Kasumi-1 (cell line): ENCODE measurements at regions not wholly inside any gene's neighbourhood (a gene's known extent, or its start where the extent isn't known, plus 50 kb on each side); places are given as distances from the start of the nearest gene placed in this dataset.
"Not testable (repeated sequence)": the region's sequence is repeated elsewhere in the genome, so short reads cannot be mapped to it uniquely, and the experiment has no call there.

Source experiments
- DNase-seq, 2 experiments: peaks; one replicate each; lab custom pipeline; 2025; lab: John Stamatoyannopoulos, UW

DNA sequence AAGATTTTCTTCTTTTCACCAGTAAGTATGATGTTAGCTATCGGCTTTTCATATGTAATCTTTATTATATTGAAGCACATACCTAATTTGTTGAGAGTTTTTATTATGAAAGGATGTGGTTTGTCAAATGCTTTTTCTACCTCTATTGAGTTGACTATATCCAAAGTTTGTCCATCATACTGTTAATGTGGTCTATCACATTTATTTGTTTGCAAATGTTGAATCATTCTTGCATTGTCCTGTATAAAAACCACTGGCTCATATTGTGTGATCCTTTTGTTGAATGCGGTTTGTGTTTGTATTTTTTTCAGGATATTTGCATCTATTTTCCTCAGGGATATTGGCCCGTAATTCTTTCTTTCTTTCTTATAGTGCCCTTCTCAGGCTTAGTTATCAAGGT is 675.5 kb downstream of the NUP35 start:
- no peak for DNase-seq

DNA sequence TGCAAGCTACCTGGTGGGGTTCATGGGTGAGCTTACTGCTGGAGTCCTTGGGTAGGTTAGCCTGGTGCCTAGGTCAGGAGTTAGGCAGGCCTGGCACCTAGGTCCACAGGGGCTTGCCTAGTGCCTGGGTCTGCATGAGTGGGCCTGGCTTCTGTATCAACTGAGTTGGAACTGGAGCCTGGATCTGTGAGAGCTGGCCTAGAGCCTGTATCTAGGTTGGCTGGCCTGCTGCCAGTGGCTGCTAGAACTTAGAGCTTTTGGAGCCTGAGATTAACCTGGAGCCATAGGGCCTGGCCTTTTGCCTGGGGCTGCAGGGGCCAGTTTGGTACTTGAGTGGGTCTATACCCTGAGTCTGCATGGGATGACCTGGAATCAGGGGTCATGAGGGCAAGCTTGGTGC is 679.4 kb downstream of the NUP35 start:
- no peak for DNase-seq

- DNase-seq = no peak
These were observed 683.6 kb downstream of the NUP35 start for GRCh38 chr2:183807870-183808269.

DNA sequence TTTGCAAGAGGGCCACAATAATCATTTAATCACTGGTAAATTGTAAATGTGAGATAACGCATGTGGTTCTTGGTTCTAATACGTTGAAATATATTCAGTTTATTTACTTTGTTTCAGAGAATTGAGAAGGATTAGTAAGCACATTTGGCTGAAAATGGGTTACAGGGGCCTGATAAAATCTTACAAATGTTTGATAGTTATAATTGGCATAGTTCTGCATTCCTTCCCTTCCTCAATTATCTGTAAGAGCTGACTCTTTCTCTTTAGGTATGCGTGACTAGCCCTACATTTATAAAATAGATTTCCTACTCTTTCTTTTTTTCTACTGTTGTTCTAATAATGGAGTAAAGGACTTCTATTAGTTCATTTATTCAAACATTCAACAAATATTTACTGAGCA is 685.2 kb downstream of the NUP35 start:
- no peak for DNase-seq

GRCh38 chr2:183811281-183811680 is 687.0 kb downstream of the NUP35 start:
- no peak for DNase-seq

- DNase-seq = no peak
These were observed 687.8 kb downstream of the NUP35 start for GRCh38 chr2:183812091-183812490.

- DNase-seq = no peak
These were observed 701.5 kb downstream of the NUP35 start for GRCh38 chr2:183825710-183826109.

- no peak for DNase-seq
These were observed 705.7 kb downstream of the NUP35 start for GRCh38 chr2:183829931-183830330.

DNA sequence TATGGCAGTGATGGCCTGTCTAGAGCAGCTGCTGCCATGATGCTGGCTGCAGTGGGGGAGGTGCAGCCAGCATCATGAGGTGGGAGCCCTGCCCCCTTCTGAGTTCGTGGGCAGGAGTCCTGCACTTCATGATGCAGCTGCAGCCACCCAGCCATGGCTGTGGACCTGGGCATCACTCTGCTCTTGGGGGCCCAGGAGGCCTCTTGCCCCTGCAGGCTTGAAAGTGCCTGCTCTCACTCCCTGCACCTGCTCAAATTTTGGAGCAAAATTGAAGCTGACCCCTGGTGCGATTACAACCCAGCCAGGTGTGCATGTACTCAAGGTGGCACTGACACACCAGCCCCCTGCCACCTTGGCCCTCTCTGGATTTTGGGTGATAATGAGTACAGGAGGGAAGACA is 712.9 kb downstream of the NUP35 start:
- DNase-seq = no peak

DNA sequence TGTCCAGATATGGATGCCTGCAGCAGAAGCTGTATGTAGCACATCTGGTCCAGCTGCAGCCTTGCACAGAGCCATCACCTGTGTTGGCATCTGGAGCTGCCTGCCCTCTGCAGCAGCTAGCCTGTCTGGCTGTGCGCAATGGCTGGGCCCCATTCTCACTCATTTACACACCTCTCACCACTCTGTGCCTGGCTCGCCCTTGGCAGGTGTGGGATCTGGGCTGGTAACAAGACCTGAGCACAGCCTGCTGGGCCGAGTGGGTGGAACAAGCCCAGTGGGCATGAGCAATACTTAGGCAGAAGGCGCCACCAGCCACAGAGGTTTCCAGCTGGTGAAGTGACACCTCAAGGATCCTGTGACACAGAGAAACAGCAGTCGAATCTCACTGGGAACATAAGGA is 714.1 kb downstream of the NUP35 start:
- DNase-seq = no peak

GRCh38 chr2:183840061-183840584 is 715.9 kb downstream of the NUP35 start:
- DNase-seq = no peak

GRCh38 chr2:183849826-183850225 is 725.6 kb downstream of the NUP35 start:
- DNase-seq = not testable (repeated sequence)

DNA sequence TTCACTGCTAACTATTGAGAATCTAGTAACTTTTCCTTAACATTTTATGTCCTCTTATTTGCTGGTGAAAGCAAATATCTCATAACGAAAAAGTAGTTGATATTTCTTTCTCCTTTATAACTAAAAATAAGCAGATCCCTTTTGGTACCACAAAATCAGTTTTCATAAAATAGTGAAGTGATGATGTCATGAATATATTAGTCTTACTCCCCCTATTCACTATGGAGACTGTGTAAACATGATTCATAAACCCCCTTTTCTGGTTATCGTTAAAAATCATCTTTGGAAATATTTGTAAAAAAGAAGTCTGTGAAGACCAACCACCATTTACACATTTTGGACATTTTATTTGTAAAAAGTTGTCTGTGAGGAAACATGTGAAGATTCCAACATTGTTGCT is 734.9 kb downstream of the NUP35 start:
- DNase-seq = no peak

GRCh38 chr2:183866666-183867065 is 731.7 kb upstream of the ZNF804A start:
- DNase-seq = no peak

DNA sequence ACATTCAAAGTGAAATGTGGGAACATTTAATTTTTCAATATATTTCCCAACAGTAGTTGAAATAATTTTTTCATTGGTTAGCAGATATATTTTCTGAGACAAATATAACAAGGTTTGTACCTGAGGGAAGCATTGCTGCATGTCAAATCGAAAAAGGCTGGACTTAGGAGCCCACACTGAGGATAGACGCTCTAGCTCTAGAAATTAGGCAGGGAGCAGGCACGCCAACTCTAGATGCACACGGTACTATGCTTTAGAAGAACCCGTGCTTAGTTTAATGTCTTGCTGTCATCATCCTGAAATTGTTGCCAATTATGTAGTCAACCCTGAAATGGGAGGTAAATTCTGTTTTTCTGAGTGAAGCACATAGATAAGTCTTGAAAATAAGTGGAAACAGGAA is 731.1 kb upstream of the ZNF804A start:
- DNase-seq = no peak

DNA sequence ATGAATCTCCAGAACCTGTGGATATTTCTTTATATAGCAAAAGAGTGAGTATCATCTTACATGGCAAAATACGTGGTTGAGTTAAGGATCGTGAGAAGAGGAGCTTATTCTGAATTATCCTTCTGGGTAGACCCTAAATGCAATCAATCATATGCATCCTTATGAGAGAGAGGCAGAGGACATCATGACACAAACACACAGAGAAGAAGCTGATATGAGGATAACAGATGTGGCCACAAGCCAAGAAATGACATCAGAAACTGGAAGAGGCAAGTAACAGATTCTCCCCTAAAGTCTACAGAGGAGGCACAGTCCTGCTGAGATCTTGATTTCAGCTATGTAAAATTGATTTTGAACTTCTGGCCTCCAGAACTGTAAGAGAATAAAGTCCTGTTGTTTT is 730.2 kb upstream of the ZNF804A start:
- DNase-seq = no peak

GRCh38 chr2:183868707-183869106 is 729.6 kb upstream of the ZNF804A start:
- DNase-seq = no peak

GRCh38 chr2:183872131-183872530 is 726.2 kb upstream of the ZNF804A start:
- no peak for DNase-seq

DNA sequence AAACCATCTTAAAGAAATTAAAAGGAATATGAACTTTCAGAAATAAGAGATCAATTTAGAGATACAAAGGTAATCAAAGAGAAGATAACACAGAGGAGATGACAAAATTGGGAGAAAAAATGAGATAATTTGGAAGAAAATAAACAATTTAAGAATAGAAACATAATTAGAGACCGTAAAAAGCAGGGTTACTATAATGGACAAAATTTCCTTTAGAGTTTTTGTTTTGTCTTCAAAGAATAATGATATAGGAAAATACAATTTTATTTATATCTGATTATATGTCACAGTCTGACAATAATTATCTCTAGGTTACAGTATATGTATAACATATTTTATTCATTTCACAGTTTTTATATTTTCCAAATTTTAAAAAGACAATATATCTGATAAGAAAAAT is 716.4 kb upstream of the ZNF804A start:
- DNase-seq = no peak

- DNase-seq = no peak
These were observed 705.9 kb upstream of the ZNF804A start for GRCh38 chr2:183892315-183892941.

- DNase-seq = no peak
These were observed 699.7 kb upstream of the ZNF804A start for GRCh38 chr2:183898641-183899040.

- DNase-seq = no peak
These were observed 696.4 kb upstream of the ZNF804A start for GRCh38 chr2:183901931-183902330.

- DNase-seq = no peak
These were observed 695.3 kb upstream of the ZNF804A start for GRCh38 chr2:183903026-183903425.

DNA sequence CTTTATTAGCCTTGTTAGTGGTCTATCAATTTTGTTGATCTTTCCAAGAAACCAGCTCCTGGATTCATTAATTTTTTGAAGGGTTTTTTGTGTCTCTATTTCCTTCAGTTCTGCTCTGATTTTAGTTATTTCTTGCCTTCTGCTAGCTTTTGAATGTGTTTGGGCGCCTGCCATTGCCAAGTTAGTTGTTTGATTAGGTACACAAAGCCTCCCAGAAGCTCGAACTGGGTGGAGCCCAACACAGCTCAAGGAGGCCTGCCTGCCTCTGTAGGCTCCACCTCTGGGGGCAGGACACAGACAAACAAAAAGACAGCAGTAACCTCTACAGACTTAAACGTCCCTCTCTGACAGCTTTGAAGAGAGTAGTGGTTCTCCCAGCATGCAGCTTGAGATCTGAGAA is 682.3 kb upstream of the ZNF804A start:
- not testable (repeated sequence) for DNase-seq
